Calu3 (cell line): ENCODE measurements at regions not wholly inside any gene's neighbourhood (a gene's known extent, or its start where the extent isn't known, plus 50 kb on each side); places are given as distances from the start of the nearest gene placed in this dataset.

Source experiments
- BruUV-seq: library from RNA; stranded (reverse); fragments of 400-500 nt; replicated peaks from 2 replicates; lab custom pipeline; 2021; lab: Mats Ljungman, UMichigan
- CTCF ChIA-PET: fragments of 300-600 bp; sonication (Branson Sonifier 250); formaldehyde crosslinking; loops from one replicate; lab custom pipeline; 2022; ENCODE audit warnings: antibody characterized with exemption; lab: Charles Lee
- DNase-seq: peaks from one replicate; pipeline ENCODE4 v3.0.0; 2022
- H3K27ac Mint-ChIP-seq: one replicate; pipeline ENCODE4 v1.8.0; 2022; ENCODE audit warnings: mixed read lengths; ENCODE audit not compliant: unreplicated experiment
- H3K27me3 Mint-ChIP-seq: one replicate; pipeline ENCODE4 v1.8.0; 2022; ENCODE audit warnings: mixed read lengths; ENCODE audit not compliant: unreplicated experiment
- H3K36me3 Mint-ChIP-seq: one replicate; pipeline ENCODE4 v1.8.0; 2022; ENCODE audit warnings: mild to moderate bottlenecking, moderate library complexity, mixed read lengths; ENCODE audit not compliant: insufficient read depth, unreplicated experiment
- H3K4me1 Mint-ChIP-seq: one replicate; pipeline ENCODE4 v1.8.0; 2022; ENCODE audit warnings: mild to moderate bottlenecking, low read depth, mixed read lengths; ENCODE audit not compliant: unreplicated experiment
- H3K4me3 Mint-ChIP-seq: one replicate; pipeline ENCODE4 v1.8.0; 2022; ENCODE audit warnings: mild to moderate bottlenecking, low read depth, moderate library complexity, mixed read lengths; ENCODE audit not compliant: unreplicated experiment
- H3K9me3 Mint-ChIP-seq: one replicate; pipeline ENCODE4 v1.8.0; 2022; ENCODE audit warnings: low read depth, mixed read lengths; ENCODE audit not compliant: unreplicated experiment
- intact Hi-C: fragments of 100-400 bp; cut with micrococcal nuclease; formaldehyde crosslinking; loops from one replicate; pipeline ENCODE4 v1.10.0; 2022; ENCODE audit not compliant: unreplicated experiment
- TF ChIP-seq, protein P1 (sequence below): fragments of 200-600 bp; IDR thresholded peaks from one replicate; pipeline ENCODE4 v1.8.0; 2022; ENCODE audit warnings: antibody characterized with exemption; ENCODE audit not compliant: unreplicated experiment

DNA sequence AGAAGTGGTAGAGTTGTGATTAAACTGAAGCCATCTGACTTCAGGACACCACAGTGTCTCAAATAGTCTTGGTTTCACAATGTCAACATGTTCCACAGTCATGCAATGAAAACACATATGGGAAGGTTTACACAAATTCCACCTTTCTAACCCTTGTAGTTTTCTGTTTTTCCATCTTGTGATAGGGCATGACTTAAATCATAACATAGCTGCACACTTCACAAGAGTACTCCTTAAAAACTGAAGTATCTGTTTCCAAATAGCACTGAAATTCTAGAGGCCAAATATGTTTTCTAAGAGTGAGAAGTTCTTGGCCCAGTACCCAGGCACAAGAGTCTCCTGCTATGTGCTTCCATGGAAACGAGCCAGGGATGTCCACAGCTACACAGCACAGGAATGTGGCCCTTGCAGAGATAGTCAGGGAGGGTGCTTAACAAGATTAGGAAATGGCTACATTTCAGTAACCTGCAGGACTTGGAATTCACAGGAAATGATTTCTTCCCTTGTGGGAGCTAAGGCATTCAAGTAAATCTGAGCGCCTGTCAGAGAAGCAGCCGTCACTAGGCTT, 269.1 kb downstream of the NDFIP2 start:
- CTCF ChIA-PET, result no interaction called here
- no peak for DNase-seq
- Mint-ChIP-seq H3K27ac (no peak overlapping the region), H3K4me3 (no peak overlapping the region), H3K36me3 (no peaks in the 10 kb centered on the region), H3K27me3 (no peaks in the 10 kb centered on the region), H3K4me1 (no peaks in the 10 kb centered on the region), H3K9me3 (no peaks in the 10 kb centered on the region)
- intact Hi-C loops, result no loop called here
- no TSS peak for BruUV-seq
- TF ChIP-seq, protein P1, sequence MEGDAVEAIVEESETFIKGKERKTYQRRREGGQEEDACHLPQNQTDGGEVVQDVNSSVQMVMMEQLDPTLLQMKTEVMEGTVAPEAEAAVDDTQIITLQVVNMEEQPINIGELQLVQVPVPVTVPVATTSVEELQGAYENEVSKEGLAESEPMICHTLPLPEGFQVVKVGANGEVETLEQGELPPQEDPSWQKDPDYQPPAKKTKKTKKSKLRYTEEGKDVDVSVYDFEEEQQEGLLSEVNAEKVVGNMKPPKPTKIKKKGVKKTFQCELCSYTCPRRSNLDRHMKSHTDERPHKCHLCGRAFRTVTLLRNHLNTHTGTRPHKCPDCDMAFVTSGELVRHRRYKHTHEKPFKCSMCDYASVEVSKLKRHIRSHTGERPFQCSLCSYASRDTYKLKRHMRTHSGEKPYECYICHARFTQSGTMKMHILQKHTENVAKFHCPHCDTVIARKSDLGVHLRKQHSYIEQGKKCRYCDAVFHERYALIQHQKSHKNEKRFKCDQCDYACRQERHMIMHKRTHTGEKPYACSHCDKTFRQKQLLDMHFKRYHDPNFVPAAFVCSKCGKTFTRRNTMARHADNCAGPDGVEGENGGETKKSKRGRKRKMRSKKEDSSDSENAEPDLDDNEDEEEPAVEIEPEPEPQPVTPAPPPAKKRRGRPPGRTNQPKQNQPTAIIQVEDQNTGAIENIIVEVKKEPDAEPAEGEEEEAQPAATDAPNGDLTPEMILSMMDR, result no peak

DNA sequence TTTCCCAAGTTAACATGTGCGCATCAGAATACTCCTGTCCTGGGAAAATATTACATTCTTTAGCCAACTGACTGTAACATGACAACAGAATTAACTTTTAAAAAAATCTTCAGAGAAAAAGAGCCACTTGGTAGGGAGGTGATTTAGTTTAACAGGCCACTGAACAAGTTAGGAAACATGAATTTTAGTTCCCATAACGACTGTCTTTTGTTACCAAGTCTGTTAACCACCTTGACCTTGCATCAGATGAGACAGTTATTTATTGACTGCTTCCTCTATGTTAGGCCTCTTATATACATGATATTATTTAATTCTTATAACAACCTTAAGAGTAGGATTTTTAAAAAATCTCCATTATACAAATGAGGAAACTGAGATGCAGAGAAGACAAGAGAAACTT, 268.6 kb downstream of the NDFIP2 start:
- TF ChIP-seq, protein P1, result no peak
- no TSS peak for BruUV-seq
- Mint-ChIP-seq H3K4me3 (no peak overlapping the region), H3K36me3 (no peaks in the 10 kb centered on the region), H3K9me3 (no peaks in the 10 kb centered on the region), H3K4me1 (no peaks in the 10 kb centered on the region), H3K27me3 (no peaks in the 10 kb centered on the region), H3K27ac (no peak overlapping the region)
- no peak for DNase-seq
- intact Hi-C loops, result no loop called here
- CTCF ChIA-PET, result no interaction called here

DNA sequence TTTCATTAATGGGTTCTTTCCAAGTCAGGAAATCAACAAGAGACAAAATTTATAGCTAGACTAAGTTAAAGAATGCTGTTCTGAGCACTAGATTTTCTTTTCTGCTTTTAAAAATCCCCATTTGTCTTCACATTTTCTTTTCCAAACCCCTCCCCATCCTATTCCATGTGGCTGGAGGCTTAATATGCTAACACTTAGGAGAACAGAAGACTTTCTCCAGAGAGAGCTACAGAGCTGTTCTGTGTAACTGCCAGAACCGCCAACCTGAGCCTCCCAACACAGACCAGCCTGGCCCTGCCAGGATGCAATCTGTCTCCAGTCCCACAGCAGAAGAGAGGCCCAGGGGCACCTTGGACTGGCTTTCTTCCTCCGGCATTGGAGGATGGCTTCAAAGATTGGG, 264.1 kb downstream of the NDFIP2 start:
- TF ChIP-seq, protein P1, result no peak
- Mint-ChIP-seq H3K36me3 (no peaks in the 10 kb centered on the region), H3K27ac (no peak overlapping the region), H3K4me1 (no peaks in the 10 kb centered on the region), H3K27me3 (no peaks in the 10 kb centered on the region), H3K4me3 (no peak overlapping the region), H3K9me3 (no peaks in the 10 kb centered on the region)
- intact Hi-C loops, result no loop called here
- DNase-seq, result no peak
- BruUV-seq, result no TSS peak
- CTCF ChIA-PET, result no interaction called here

DNA sequence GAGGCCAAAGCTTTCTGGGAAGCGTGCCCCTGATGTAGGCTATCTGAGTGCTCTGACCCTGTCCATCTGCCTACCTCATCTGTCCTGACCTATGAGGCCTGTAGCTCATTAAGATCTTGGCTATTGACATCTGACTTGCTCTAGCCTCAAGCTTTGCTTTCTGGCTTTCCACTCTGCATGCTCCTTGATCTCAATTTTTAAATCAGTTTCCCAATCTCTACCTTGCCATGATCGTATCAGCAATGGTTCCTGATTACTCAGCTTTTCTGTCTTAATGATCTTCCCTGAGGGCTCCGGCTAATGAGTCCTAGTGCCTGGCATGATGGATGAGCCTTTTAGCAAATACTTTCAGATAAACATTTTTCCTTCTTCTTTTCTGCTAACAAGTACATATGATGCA, 262.0 kb downstream of the NDFIP2 start:
- Mint-ChIP-seq H3K27ac (no peak overlapping the region), H3K27me3 (no peaks in the 10 kb centered on the region), H3K9me3 (no peaks in the 10 kb centered on the region), H3K4me3 (no peak overlapping the region), H3K4me1 (no peaks in the 10 kb centered on the region), H3K36me3 (no peaks in the 10 kb centered on the region)
- intact Hi-C loops, result no loop called here
- TF ChIP-seq, protein P1, result no peak
- DNase-seq, result no peak
- CTCF ChIA-PET, result no interaction called here
- no TSS peak for BruUV-seq
